GM19025 (cell line): ENCODE measurements at regions not wholly inside any gene's neighbourhood (a gene's known extent, or its start where the extent isn't known, plus 50 kb on each side); places are given as distances from the start of the nearest gene placed in this dataset.

Experiments
- ATAC-seq: cut with Tn5 transposase; IDR thresholded peaks from one replicate; pipeline ENCODE4 v1.9.1; 2021; ENCODE audit warnings: mild to moderate bottlenecking, low read depth, moderate library complexity; ENCODE audit not compliant: unreplicated experiment

- no peak for ATAC-seq
These were observed 335.6 kb upstream of the SLC16A7 start for GRCh38 chr12:59260202-59260601.

GRCh38 chr12:59252731-59253130 is 332.4 kb upstream of the LRIG3 start:
- no peak for ATAC-seq

DNA sequence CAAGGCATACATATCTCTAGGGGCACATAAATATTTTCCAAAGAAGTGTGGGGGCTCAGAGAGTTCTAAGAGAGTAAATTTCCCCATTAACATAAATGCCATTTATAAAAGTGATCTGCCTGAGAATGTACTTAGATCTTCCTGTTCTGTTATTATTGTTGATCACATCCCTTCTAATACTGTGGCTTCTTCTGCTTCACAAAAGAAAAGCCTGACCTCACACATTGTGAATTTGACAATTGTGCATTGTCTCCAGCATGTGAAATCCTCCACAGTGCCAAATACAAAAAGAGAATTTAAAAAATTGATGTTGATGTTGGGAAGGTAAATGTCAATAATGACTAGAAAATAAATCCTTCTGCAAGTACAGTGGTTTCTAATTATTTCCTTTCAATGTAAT is 330.5 kb upstream of the LRIG3 start:
- no peak for ATAC-seq

DNA sequence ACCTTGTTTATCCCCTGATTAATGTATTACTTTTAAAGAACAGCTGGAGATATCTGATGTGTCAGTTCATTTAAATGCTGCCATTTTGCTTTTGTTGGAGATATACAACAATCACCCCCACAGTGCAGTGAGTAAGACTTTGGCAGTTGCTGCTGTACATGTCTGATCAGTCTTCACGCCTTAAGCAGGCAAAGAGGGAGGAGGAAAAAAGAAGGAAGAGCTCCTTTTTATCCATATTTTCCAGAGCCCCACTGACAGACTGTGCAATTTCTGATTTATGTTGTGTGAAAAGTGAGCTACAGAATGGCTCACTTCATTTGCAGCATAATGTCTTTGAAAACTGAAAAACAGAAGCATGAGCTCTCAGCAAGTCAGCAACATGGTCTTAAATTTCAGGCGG is 319.7 kb upstream of the LRIG3 start:
- ATAC-seq: no peak

GRCh38 chr12:59234391-59234790 is 314.1 kb upstream of the LRIG3 start:
- no peak for ATAC-seq

DNA sequence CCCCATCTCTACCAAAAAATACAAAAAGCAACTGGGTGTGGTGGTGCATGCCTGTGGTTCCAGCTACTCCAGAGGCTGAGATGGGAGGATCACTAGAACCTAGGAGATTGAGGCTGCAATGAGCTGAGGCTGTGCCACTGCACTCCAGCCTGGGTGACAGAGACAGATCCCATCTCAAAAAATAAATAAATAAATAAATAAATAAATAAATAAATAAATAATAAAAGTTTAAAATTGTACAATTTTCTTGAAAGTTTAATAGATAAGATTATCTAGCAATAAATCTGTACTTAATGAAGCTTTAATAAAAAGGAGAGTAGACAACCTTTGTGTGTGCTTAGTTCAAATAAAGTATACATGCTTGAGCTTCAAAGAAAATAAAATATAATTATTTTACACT is 310.0 kb upstream of the LRIG3 start:
- no peak for ATAC-seq

- ATAC-seq: no peak
These were observed 298.8 kb upstream of the LRIG3 start for GRCh38 chr12:59219148-59219547.

GRCh38 chr12:59196989-59197388 is 276.7 kb upstream of the LRIG3 start:
- no peak for ATAC-seq

DNA sequence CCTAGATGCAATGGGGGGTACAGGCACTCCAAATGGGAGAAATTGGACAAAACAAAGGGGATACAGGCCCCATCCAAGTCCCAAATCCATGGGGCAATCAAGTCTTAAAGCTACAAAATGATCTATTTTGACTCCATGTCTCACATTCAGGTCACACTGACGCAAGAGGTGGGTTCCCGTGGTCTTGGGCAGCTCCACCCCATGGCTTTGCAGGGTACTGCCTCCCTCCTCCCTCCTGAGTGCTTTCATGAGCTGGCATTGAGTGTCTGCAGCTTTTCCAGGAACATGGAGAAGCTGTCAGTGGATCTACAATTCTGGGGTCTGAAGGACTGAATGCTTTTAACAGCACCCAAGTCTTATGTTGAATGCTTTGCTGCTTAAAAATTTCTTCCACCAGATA is 274.5 kb upstream of the LRIG3 start:
- no peak for ATAC-seq

GRCh38 chr12:59193476-59194050 is 273.3 kb upstream of the LRIG3 start:
- ATAC-seq: no peak

DNA sequence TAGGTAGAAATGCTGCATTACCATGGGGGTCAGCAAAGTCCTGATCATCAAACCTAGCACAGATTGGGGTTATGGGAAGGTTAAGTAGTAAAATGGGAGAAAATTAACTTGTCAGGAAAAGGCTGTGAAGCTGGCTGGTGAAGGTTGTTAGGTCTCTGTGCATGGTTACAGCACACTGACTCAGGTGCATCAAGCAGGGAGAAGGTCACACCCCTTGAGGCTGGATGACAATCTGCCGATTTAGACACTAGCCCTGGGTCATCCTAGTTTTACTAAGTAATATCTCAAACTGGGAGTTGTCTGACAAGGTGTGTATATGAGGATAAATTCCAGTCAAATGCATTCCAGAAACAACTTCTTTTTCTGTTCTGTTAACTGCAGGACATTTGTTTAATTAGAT is 271.1 kb upstream of the LRIG3 start:
- no peak for ATAC-seq

DNA sequence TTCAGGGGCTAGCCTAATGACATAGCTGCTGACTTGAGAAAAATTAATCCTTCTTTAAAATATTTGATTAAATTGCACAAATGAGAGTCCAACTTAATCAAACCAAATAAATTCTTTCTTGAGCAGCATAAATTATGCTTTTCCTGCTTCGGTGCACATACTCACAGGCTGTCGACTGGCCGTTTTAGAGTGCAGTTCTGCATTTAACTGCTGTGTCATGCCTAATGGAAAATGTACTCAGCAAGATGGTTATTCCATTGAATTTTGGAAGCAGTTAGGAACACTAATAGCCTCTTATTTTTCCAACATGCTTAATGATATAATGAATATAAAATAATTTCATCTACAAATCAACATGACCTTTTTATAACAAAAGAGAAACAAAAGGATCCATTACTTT is 266.1 kb upstream of the LRIG3 start:
- no peak for ATAC-seq

- ATAC-seq: no peak
These were observed 265.0 kb upstream of the LRIG3 start for GRCh38 chr12:59185295-59185694.

DNA sequence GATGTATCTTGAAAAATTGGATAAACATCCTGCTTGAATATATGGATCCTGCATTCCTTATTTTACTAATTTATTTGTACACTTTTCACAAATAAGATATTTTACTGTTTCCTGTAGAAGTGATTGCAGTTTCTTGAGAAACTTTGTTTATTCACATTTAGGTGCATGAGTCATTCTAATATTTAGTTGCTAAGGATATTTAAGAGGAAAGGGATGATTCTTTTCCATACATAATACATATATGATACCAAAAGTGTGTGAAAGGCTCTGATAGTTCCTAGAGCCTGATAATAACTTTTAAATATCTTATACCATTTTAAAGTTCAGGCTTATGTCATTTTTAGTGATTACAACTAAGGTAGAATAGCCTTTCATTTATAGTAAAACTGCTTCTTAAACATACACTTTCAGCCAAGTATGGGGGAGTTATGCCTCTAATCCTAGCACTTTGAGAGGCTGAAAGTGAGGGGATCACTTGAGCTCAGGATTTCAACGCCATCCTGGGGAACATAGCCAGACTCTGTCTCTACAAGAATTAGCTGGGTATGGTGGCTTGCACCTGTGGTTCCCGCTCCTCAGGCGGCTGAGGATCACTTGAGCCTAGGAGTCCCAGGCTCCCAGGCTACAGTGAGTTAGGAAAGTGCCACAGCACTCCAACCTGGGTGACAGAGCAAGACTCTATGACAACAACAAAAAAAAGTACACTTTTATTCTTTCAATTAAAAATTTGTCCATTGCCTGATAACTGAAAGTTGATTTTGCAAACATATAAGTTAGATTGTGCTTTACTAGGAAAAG is 262.6 kb upstream of the LRIG3 start:
- ATAC-seq: no peak

DNA sequence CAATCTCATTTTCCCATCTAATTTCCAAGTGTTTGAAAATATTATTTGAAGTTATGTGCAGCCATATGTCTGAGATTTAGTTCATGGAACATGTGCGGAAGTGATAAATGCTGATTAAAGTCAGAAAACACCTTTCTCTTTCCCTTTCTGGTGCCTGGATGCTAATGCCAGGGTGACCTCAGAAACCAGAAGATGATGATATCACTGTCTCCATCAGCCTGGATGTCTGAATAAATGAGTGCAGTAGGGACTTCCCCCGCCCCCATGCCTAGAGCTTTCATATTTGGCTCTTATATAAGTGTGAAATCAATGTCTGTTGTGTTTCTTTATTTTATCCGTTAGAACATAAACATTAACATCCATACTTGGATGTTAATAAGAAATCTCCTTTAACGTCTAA is 261.9 kb upstream of the LRIG3 start:
- no peak for ATAC-seq

DNA sequence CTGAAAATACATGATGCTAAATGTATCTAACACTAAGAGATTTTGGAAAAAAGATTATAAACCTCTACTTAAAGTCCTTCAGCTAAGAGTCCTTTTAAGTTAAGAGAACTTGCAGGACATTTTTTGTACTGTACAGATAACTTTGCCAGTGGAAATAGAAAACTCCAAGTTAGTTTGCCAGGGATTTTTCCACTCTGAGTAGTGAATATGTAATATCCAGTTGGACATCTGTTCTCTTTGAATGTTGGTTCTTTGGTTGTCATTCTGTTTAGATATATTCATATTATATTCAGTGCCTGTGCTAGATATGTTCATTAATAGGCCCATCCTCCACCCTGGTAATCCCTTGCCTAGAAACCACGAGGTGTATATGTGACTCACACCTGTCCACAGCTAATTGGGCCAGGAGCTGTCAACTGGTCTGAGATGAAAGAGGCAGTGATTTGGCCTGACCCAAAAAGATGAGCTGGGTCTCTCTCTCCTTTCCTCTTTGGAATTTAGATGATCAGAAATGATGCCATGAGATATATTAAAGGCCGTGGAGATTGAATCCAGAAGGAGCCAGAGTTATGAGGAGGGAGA is 261.0 kb upstream of the LRIG3 start:
- ATAC-seq: no peak

- ATAC-seq: no peak
These were observed 258.9 kb upstream of the LRIG3 start for GRCh38 chr12:59179231-59179630.

- no peak for ATAC-seq
These were observed 253.4 kb upstream of the LRIG3 start for GRCh38 chr12:59173695-59174094.

GRCh38 chr12:59168647-59169046 is 248.3 kb upstream of the LRIG3 start:
- ATAC-seq: no peak

DNA sequence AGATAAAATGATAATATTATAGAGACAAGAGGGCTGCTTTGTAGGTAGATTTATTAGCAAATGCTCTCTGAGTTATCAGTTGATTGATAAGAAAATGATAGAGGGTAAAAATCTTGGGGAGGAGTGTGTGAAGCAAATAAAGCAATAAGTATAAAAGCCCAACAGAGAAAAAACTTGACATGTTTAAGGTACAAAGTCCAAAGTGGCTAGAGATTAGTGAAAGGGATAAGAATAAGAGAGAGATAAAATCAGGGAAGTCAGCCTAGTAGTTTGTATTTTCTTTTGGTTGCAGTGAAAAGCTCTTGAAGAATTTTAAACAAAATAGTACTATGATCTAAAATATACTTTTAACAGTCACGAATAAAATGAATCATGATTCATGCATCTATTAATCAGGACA is 246.2 kb upstream of the LRIG3 start:
- no peak for ATAC-seq

GRCh38 chr12:59164991-59165718 is 244.9 kb upstream of the LRIG3 start:
- ATAC-seq: no peak
